ENCODE measurements at regions not wholly inside any gene's neighbourhood (a gene's known extent, or its start where the extent isn't known, plus 50 kb on each side); places are given as distances from the start of the nearest gene placed in this dataset.

DNA sequence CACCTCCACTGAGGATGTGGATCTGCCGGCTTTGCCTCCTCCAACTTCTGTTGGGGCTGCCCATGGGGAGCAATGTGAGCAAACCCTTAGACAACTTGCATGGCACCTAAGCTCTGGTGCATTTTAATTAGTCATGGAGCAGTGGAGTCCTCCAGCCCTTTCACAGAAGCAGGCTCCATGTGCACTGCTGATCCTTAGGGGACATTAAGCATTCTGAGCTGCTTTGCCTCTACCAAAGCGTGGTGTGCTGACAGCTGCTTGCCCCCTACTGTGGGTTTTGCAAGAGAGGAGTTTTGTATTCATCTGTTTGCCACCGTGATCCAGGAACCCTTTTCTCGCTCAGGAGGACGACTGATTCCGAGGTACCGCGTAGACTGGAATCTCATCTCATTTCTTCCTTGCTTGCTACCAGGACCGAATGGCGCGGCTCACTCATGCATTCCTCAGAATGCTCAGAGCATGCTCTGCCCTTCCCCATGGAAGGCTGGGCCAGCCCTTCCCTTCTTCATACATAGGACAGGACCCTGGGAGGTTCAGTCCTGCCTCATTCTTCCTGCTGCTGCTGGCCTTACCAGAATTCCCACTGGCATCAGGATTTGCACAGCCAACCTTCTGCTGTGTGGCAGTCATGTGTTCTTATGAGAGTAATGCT is 432.5 kb downstream of the GADD45G start:
- no peak for DNase-seq (ENCODE audit: low read depth in 2 of 3, low spot score in 2 of 3)

DNA sequence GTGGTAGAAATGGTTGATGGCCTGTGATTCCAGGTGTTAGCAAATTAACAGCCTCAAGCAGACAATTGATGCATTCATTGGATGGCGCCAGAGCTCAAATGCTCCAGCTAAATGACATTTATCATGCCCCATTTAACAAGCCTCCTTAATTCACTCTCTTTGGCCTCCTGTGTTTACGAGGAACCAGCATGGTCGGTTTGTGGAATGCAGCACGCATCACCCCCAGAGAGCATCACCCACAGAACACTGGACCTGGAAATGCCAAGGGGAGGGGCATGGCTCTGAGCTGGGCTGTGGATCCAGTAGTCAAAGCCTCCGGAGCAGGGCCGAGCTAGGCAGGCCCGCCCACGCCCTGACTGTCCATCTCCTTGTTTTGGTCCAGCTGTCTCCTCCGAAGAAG is 434.0 kb downstream of the GADD45G start:
- DNase-seq (ENCODE audit: low read depth in 2 of 3, low spot score in 2 of 3): no peak

DNA sequence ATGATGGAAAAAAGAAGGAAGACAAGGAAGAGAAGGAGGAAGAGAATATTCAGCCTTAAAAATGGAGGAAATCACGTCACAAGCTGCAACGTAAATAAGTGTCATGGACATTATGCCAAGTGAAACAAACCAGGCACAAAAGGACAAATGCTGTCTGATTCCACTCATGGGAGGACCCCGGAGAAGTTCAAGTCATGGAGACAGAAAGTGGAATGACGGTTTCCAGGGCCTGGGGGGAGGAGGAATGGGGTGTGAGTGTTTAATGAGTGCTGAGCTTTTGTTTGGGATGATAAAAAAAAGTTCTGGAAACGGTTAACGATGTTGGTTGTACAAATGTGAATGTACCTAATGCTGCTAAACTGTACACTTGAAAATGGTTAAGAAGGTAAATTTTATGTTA is 439.5 kb downstream of the GADD45G start:
- DNase-seq (ENCODE audit: low read depth in 2 of 3, low spot score in 2 of 3): no peak

DNA sequence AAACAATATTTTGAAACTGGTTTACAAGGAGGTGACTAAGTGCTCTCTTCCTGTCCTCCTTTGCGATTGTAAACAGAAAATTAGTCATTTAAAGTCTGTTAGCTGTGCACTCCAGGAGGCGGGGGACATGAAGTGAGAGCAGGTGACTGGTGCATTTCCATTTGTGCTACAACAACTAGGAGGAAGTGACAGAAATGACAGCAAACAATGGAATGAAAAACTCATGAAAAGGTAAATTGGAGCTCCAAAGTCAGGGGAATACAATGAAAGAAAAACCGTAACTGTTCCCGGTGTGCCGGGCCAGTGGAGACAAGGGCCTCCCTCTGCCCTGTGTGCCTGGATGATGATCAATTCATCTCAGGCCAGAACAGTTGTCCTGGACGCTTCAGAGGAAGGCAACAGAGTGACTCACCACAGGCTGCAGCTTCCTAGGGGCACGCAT is 439.9 kb downstream of the GADD45G start:
- no peak for DNase-seq (ENCODE audit: low read depth in 2 of 3, low spot score in 2 of 3)

DNA sequence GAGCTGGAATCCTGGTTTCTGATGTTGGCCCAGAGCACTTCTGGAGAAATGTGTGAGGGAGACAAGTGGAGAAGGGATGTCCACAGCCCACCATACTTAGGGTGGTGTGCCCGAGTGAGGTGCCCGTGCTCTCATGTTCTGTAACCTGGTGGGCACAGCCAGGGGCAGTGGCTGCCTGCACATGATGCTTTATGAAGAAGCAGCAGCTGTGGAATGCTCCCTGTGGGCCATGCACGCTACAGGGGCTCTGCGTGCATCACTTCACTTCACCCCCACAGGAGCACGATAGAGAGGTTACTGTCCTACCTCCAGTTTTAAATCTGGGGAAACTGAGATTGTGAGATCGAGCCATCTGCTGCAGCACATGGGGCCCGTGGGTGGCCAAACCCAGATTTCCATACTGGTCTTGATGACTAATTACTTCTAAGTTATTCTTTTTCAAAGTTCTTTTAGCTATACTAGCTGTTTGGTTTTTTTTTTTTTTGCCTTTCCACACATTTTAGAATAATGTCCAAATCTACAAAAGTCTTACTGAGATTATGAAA is 441.6 kb downstream of the GADD45G start:
- DNase-seq (ENCODE audit: low read depth in 2 of 3, low spot score in 2 of 3): no peak

DNA sequence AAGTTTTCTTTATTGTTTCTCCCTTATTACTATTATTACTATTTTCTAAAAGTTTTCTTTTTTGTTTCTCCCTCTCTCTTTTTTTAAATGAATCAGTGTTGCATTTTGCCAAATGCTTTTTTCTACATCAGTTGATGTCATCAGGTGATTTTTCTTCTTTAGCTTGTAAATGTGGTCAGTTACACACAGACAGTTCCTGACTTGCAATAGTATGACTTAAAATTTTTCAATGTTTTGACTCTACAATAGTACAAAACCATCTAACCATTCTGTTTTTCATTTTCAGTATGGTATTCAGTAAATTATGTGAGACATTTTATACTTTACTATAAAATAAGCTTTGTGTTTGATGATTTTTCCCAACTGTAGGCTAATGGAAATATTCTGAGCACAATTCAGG is 443.0 kb downstream of the GADD45G start:
- no peak for DNase-seq (ENCODE audit: low read depth in 2 of 3, low spot score in 2 of 3)

DNA sequence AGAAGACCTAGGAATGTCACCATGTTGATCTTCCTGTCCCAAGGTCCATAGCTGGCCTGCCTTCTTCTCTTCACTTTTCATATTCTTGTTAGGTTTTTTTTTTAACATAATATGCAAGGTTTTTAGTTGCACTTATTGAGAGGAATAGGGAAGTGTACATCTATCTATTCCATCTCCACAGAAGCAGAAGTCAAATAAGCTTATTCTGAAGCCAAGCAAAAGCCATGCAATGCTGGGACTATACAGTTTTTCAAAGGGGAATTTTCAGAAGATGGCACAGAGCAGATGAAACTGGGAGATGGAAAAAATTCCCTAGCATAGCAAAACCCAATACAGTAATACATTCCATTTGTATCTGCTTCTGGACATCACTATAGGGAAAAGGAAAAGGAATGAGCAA is 447.6 kb downstream of the GADD45G start:
- DNase-seq (ENCODE audit: low read depth in 2 of 3, low spot score in 2 of 3): no peak

DNA sequence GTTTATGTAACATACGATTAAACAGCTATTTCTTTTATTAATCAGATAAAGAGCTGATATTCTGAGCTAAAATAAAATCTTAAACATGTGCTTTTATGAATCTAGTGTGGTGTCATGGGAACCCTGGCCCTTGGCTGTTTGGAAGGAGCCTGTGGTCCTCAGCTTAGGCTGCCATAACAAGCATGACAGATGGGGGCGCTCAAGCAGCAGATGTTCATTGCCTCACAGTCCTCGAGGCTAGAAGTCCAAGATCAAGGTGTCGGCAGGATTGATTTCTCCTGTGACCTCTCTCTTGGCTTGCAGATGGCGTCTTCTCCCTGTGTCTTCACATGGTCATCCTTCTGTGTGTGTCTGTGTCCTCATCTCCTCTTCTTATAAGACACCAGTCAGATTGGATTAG is 448.2 kb downstream of the GADD45G start:
- DNase-seq (ENCODE audit: low read depth in 2 of 3, low spot score in 2 of 3): no peak

DNA sequence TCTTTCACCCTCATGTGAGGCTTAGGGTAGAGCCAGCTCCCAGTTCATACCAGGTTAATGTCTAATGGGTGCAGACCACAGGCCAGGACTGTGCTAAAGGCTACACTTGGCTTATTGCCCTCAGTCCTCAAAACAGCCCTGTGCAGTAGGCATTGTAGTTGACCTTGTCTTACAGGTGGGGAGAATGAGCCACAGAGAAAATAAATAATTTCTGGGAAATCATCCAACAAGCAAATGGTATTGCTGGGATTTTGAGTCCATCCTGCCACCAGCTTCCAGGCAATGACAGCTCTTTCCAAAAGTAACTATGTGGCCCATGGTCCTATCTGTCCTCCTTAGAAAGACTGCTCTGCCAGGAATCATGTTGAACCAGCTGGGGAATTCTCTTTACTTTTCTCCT is 450.0 kb downstream of the GADD45G start:
- no peak for DNase-seq (ENCODE audit: low read depth in 2 of 3, low spot score in 2 of 3)

DNA sequence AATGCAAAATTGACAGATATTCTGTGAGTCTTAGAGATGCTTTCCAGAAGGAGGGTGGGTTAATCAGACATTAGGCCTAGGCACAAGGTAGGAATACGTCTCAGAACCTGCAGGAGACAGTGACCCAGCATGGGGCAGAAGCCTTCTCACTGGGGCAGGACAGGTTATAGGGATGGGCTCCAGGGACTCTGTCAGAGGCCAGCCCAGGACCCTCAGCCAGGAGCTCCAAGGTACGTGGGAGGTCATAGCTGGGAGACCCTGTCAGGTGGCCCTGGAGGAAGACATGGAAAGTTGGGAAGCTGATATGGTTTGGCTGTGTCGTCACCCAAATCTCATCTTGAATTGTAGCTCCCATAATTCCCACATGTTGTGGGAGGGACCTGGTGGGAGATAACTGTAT is 450.4 kb downstream of the GADD45G start:
- no peak for DNase-seq (ENCODE audit: low read depth in 2 of 3, low spot score in 2 of 3)

DNA sequence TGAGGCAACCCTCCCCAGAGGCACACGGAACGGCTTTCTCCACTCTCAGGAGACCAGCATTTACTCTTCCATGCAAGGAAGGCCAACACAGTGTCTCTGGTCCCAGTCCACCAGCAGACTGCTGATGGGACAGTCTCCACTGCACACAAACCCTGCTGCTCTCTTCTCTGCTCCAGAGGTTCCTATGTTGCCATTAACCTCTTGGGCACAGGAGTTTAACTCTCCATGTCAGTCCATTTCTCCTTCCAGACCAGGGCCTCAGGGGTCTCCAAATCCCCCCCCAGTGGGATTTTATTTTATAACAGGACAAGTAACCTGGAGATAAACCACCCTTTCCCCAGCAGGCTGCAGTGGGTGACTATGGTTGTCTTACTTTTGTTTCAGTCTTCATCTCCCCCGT is 452.5 kb downstream of the GADD45G start:
- no peak for DNase-seq (ENCODE audit: low read depth in 2 of 3, low spot score in 2 of 3)

DNA sequence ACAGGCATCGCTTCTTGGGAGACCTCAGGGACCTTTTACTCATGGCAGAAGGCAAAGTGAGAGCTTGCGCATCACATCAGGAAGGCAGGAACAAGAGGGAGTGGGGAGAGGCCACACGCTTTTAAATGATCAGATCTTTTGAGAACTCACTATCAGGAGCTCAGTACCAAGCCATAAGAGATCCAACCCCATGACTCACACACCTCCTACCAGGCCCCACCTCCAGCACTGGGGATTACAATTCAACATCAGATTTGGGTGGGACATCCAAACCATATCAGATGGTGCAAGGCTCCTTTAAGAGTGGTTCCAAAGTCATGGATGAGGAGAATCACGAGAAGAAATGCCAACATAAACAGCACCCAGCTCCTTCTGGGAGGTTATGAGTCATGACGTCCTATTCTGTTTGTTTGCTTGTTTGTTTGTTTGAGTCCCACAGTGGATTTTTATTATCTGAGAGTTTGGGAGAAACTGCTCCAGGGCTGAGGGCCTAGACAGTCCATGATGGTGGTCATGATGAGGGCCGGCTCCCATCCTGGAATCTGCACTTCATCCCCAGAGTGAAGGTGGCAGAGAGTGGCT is 453.5 kb downstream of the GADD45G start:
- DNase-seq (ENCODE audit: low read depth in 2 of 3, low spot score in 2 of 3): no peak

DNA sequence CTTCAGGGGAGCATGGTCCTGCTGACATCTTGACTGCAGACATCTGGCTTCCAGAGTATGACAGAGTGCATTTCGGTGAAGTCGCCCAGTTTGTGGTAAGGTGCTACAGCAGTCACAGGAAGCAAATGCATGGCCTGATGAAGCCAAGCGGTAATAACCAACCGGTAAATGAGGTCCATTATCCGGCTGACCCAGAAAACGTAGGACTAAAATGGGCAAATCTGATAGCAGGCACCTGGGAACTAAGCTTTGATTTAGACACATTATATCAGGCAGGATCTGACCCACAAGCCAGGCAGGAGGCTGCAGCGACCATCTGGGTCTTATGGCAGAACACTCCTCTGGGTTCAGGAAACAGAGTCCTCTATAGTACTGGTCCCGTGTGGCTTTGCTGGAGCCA is 454.6 kb downstream of the GADD45G start:
- no peak for DNase-seq (ENCODE audit: low read depth in 2 of 3, low spot score in 2 of 3)

DNA sequence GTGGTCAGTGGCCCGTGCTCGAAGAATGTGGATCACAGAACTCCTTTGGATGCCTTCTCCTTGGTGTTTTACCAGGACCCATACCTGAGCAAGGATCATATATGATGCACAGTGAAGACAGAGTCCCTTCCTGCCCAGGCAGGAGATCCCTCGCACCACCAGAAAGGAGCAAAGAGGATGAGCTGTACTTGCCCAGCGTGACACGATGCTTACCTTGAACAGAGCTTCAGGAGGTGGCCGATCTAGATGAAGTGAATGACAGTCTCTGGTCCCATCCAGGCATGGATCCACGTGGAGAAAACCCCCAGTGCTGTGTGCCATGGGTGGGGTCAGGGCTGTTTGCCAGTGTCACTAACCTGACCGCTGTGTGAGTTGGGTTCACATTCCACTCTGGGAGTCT is 455.4 kb downstream of the GADD45G start:
- DNase-seq (ENCODE audit: low read depth in 2 of 3, low spot score in 2 of 3): no peak

DNA sequence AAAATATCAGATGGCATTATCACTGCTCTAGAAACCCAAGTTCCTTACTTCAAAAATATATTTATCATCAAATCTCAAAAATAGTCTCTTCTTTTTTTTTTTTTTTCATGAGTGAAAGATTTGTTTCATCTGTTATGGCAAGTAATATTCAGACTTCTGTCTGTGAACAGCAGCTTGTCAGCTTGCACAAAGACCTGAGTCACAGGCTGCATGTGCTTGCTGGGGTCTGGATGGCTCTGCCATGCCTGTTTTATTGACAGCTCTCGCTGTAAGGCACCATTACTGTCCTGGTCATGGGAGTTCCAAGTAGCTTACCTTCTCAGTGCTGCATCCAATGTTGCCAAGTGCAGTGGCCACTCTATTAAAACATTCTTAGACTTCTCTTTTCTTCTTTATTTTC is 456.4 kb downstream of the GADD45G start:
- DNase-seq (ENCODE audit: low read depth in 2 of 3, low spot score in 2 of 3): no peak

DNA sequence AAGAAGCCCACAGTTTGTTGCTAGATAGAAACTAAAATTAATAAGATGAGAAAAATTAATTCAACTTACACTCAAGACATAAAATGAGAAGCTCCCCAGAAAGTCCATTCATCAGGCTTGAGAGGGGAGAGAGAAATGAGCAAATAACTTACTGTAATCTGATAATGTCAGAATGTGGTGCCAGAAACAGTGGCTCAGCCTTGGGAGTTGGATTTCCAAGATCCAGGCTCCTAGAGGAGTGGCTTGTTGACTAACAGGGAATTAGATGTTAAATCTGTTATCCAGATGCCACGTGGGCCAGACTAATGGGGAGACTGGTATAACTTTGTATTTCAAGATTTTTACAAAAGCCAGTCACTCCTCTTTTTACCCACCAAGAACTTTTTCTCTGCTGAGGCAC is 458.2 kb downstream of the GADD45G start:
- DNase-seq (ENCODE audit: low read depth in 2 of 3, low spot score in 2 of 3): no peak

DNA sequence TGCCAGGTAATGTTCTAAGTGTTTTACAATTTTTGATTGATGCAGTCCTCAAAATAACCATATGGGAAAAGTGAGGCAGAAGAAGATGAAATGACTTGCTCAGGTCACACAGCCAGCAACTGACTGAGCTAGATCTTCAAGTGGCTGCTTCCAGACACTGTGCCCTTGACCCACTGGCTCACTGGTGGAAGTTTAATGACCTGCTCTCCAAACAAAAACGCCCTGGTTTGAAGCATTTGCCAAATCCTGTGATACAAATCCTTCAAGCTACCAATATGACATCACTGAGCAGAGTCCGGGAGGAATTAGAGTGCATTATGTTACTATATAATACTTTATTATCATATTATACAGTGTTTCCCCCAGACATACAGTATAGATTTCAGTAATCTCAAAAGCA is 459.4 kb downstream of the GADD45G start:
- no peak for DNase-seq (ENCODE audit: low read depth in 2 of 3, low spot score in 2 of 3)

DNA sequence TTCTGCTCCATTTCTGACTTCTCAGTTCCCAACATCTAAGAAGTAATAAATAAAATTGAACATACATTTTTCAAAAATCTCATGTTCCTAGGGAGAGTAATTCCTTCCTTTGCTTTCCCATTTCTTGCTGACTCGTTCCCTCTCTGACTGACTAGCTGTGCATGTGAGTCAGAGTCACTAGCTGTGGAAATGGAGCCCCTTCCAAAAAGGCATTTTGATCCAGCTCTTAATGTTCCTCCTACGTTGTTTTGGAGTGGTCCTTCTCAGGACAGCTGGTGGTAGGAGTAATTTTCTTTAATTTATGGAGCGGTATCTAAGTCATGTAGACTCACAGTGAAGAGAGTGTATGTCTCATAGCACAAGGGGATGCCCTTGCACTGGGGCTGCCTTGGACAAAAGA is 460.2 kb downstream of the GADD45G start:
- no peak for DNase-seq (ENCODE audit: low read depth in 2 of 3, low spot score in 2 of 3)

DNA sequence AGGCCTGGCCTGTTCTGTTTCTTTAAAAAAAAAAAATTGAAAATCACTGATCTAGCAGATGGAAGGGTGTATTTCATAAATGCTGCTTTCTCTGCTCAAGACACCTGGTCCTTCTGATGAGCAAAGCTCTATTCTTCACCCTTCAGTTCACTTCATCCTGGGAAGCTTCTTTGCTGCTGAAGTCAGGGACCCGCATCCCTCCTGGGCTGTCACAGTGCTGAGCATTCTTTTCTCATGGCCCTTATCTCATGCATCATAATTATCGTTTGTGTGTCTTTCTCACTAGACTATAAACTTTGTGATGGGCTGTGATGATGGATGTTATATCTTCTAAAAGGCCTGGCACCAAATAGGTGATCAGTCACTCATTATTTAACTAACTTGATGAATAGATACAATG is 461.0 kb downstream of the GADD45G start:
- DNase-seq (ENCODE audit: low read depth in 2 of 3, low spot score in 2 of 3): no peak

DNA sequence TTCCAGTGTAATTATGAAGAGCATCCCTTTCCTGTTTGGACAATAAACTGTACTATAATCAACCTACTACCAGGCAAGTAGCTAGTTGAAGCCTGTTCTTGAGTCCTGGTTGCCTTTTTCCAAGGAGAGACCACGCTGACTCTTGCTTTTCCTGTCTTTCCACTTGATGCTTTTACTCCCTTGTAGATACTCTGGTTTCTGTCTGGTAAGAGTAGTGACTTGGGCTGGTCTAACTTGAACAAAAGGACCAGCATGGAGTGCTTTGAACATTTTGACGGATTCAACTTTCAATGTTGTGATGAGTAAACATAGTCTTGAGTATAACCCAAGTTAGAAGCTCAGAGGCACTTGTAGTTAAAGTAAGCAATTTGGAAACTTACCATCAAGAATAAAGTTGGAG is 464.3 kb downstream of the GADD45G start:
- no peak for DNase-seq (ENCODE audit: low read depth in 2 of 3, low spot score in 2 of 3)

DNA sequence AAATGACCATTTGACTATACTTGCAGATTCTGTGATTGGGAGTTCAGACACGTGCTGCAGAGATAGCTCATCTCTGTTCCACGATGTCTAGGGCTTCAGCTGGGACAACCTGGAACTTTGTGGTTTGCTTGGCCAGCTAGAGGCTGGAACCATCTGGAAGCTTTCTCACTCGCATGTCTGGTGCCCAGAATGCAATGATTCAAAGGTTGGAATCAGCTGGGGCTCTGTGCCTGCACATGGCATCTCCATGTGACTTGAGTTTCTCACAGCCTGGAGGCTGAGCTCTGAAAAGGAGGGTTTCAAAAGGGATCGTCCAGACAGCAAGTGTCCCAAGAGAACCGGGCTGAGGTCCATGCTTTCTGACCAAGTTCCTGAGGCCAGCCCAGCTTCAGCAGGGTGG is 465.2 kb downstream of the GADD45G start:
- DNase-seq (ENCODE audit: low read depth in 2 of 3, low spot score in 2 of 3): no peak

DNA sequence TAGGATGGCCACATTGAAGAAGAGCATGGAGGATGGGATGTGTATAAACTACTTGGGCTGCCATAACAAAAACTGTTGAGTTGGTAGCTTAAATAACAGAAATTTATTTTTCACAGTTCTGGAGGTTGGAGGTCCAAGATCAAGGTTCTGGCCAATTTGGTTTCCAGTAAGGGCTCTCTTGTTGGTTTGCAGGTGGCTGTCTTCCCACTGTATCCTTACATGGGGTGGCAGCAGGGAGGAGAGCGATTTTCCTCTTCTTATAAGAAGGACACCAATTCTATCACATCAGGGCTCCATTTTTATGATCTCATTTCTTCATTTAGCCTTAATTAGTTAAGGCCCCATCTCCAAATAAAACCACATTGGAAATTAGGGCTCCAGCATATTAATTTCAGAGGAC is 465.7 kb downstream of the GADD45G start:
- DNase-seq (ENCODE audit: low read depth in 2 of 3, low spot score in 2 of 3): no peak

Measured in activated CD8-positive, alpha-beta memory T cell treated with anti-CD3 and anti-CD28 coated beads for 48 hours (primary cell).